Motor neuron (in vitro differentiated cells): ENCODE measurements at regions not wholly inside any gene's neighbourhood (a gene's known extent, or its start where the extent isn't known, plus 50 kb on each side); places are given as distances from the start of the nearest gene placed in this dataset.

Experiments
- ATAC-seq, 8 experiments: fragments of 200-7000 bp; cut with Tn5 transposase; replicated peaks in 6 of 8; 2 replicates each; pipeline ENCODE4 v1.8.0; 2021; ENCODE audit warnings: mild to moderate bottlenecking in 8 of 8, moderate library complexity in 8 of 8
- H3K27ac ChIP-seq, 2 donors: fragments of 250-450 bp; sonication (Bioruptor Pico); 2 replicates each; pipeline ENCODE4 v1.9.0; 2021; ENCODE audit warnings: antibody characterized with exemption in 2 of 2, mild to moderate bottlenecking in 2 of 2, moderate library complexity in 1 of 2
- H3K4me1 ChIP-seq, 2 donors: fragments of 250-450 bp; sonication (Bioruptor Pico); replicated peaks in 1 of 2; 2 replicates each; pipeline ENCODE4 v1.6.1; 2021; ENCODE audit warnings: antibody characterized with exemption in 2 of 2, mild to moderate bottlenecking in 2 of 2, moderate library complexity in 1 of 2
- H3K4me3 ChIP-seq, 5 donors: fragments of 250-450 bp; sonication (Bioruptor Pico); 2 replicates each; pipeline ENCODE4 v1.9.0; 2021; ENCODE audit warnings: antibody characterized with exemption in 5 of 5, mild to moderate bottlenecking in 5 of 5, moderate library complexity in 4 of 5
- WGBS, 10 experiments: fragments of 450-650 bp; shearing (Covaris generic); methylation state at CpG; one replicate each; pipeline ENCODE4 v1.0.0; 2022; 5-methylcytosine and 5-hydroxymethylcytosine counted together
- in situ Hi-C, 9 experiments: fragments of 400-800 bp; cut with MboI; loops; one replicate each; pipeline ENCODE4 v1.15.0; 2021; ENCODE audit warnings: low sequenced_read_pairs in 9 of 9, low pct_unique_long_range_greater_than_20kb in 2 of 9; ENCODE audit not compliant: unreplicated experiment in 9 of 9

DNA sequence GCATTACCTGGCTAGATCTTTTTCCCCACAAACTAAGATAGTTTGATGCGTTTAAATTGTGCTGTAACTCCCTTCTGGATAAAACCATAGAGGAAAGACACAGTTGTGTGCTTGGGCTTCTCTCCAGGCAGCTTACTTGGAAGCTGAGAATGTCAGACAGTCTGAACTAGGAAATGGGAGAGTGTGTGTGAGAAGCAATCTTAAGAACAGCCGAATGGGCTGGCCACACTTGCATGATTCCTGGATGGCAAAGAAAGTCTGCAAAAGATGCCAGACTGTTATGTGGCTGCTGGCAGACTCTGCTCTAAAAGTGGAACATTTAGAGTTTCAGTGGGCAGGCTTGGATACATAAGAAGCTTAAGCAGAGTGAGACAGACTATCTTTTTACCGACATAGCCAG is 384.3 kb upstream of the PSMD7 start:
- Histone ChIP-seq H3K27ac (no peak overlapping the region), H3K4me3 (no peak overlapping the region), H3K4me1 (peaks cover 23 to 27% of the 10 kb centered on the region in 2 donors)
- ATAC-seq = no peak
- in situ Hi-C loops = no loop called here
- 0 to 94% (median 55%) methylated on average over 1 to 3 of the region's 3 CpGs; no CpG with 5 or more reads in 1 of the 10 experiments for WGBS, 10 experiments

DNA sequence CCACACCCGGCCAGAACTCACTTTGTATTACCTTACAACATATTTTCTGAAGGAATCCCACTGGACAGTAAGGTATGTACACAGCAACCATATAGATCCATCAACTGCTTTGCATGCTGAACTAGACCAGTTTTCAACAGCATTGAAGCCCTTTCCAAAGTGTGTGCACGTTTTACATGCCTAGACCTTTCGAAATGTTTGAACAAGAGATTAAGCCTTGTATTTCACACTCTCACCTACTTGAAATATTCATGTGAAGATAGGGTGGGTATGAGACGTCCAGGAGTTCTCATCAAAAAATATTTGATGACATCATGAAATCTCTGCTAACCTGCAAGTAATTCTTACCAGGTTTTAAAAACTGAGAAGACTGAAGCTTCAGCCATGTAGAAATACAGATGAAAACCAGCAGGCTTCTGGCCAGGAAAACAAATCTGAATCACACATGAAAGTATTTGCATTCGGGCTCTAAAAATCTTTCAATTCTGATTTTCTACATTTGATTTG is 387.0 kb upstream of the PSMD7 start:
- Histone ChIP-seq H3K27ac (no peak overlapping the region), H3K4me3 (no peak overlapping the region), H3K4me1 (peaks cover 0 to 2% of the 10 kb centered on the region in 2 donors)
- WGBS, 10 experiments = 0 to 97% (median 78%) methylated on average over 1 to 5 of the region's 5 CpGs
- no peak for ATAC-seq
- in situ Hi-C loops = no loop called here

DNA sequence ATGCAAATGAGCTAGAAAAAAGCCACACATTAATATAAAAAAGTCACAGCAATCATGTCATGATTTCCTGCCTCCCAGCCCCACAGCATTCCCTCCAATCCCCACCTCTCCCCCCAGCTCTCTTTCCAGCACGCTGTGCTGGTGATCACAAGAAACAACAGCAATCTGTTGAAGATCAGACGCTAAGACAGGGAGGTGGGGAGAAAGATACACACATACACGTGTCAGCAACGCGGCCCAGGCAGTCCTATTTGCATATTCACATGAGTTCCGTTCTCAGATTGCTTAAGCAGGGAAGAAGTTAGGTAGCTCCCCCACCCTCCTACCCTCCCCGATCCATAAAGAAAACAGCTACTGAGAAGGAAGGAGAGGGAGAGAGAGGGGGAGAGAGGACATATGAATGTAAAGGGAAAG is 405.5 kb upstream of the PSMD7 start:
- Histone ChIP-seq H3K4me3 (peak overlapping the region; percentile 19 to 32 (median 26)), H3K4me1 (peaks cover 67 to 82% of the 10 kb centered on the region in 2 donors), H3K27ac (peak overlapping the region; percentile 74 to 86)
- in situ Hi-C loops = loop anchor here in 5 of 9 experiments (25.0 kb wide), 3 partner anchors 146 to 1054 kb away; no protein-coding TSS in a partner anchor
- WGBS, 10 experiments = 0 to 8% (median 0%) methylated on average over 1 to 5 of the region's 7 CpGs; no CpG with 5 or more reads in 2 of the 10 experiments
- peak; percentile 86 to 100 (median 89) for ATAC-seq

DNA sequence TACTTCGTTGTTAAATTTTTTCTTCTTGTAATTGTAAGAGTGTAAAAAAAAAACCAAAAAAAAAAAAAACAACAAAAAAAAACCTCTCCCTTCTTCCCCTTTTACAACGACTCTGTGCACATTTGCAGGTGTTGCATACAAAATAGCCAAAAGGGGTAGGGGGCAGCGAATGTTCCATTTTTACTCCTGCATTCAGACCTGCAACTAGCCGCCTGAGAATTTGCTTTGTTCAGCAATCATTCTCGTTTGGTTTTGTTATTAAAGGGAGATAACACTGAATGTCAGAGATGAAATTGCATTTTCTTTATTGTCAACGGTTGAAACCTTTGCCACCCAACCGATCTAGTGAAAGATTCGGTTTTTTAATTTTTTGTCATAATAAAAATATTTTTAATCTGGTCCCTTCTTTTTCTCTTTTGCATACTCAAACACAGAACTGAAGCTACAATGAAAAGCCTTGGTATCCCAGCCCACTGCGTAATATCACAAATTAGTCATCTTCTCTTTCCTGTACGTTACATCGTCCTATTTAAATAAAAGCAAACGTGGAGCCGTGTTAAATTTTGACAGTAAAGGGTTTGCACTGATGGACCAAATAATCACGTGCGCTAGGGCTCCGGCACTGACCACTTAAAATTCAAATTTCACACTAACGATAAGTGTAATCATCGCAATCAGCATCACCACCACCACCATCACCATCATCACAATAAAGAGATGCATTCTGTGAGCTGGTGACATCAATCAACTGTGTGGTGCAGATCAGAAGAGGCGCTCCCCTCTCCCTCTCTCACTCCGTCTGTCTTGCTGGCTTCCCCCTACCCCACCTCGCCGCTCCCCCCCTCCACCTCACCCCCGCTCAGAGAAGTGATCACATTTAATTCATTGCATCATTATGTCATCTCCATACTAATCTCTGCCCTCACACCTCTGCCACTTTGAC is 406.2 kb upstream of the PSMD7 start:
- H3K27ac ChIP-seq = peak overlapping the region; percentile 74 to 86
- H3K4me1 ChIP-seq = peaks cover 71 to 89% of the 10 kb centered on the region in 2 donors
- peak in 6 of 8 experiments; percentile 13 to 78 (median 74) for ATAC-seq
- WGBS, 10 experiments = 10 to 63% (median 23%) methylated on average over 6 to 19 of the region's 23 CpGs
- peak overlapping the region; percentile 19 to 32 (median 26) for H3K4me3 ChIP-seq
- in situ Hi-C loops = loop anchor here in 5 of 9 experiments (25.0 kb wide), 3 partner anchors 147 to 1053 kb away; no protein-coding TSS in a partner anchor

DNA sequence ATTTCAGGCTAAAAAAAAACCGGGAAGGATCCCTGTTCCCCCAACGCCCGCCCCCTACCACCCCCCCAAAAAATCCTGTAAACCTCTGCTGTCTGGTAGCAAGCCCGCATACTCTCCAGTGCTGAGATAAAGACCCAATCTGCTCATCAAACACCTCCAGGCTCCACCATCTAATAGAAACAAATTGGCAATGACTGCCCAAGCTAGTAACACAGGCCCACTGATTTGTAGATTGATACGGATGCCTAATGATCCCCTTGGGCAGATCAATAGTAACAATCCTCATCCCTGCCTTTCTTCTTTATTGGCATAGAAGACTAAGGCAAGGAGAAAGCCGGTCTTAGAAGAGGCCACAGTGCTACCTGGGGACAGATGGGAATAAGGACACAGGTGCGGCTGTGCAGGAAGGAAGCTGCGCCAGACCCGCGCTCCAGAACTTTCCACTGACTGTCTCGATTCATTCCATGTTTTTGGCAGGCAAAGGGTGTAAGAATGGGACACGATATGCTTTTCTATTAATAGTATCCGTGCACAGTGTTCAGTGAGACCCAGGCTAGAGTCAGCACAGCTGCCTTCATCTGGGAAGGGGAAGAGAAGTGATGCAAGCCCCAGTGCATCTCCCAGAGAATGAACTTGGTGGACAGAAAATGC is 407.6 kb upstream of the PSMD7 start:
- in situ Hi-C loops = loop anchor here in 5 of 9 experiments (25.0 kb wide), 3 partner anchors 148 to 1052 kb away; no protein-coding TSS in a partner anchor
- 6 to 100% (median 84%) methylated on average over 2 to 7 of the region's 13 CpGs; no CpG with 5 or more reads in 3 of the 10 experiments for WGBS, 10 experiments
- peaks cover 64 to 92% of the 10 kb centered on the region in 2 donors for H3K4me1 ChIP-seq
- ATAC-seq = no peak
- peak overlapping the region in 1 of 2 donors; percentile 34 for H3K27ac ChIP-seq
- no peak overlapping the region for H3K4me3 ChIP-seq

DNA sequence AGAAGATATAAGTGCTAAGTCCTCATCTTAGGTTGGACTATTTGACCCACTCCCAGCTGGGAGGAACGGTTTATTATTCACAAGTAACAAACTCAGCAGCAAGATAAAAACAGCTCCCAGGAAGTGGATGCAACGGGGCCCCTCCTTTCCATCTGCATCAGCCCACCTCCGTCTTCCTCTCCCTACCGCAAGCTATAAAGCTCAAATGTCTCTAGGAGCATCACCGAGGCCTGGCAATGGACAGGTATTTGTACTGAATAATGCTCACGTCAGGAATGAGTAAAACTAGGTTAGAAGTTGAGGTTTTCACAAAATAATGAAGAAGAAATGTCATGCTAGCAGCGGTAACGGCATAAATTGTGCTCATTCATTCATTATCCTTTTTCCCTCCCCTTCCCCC is 408.7 kb upstream of the PSMD7 start:
- Histone ChIP-seq H3K4me1 (peaks cover 62 to 91% of the 10 kb centered on the region in 2 donors), H3K4me3 (no peak overlapping the region), H3K27ac (no peak overlapping the region)
- ATAC-seq = no peak
- WGBS, 10 experiments = 10 to 93% (median 50%) methylated on average over 1 to 7 of the region's 8 CpGs; no CpG with 5 or more reads in 1 of the 10 experiments
- in situ Hi-C loops = loop anchor here in 5 of 9 experiments (25.0 kb wide), 3 partner anchors 149 to 1051 kb away; no protein-coding TSS in a partner anchor

DNA sequence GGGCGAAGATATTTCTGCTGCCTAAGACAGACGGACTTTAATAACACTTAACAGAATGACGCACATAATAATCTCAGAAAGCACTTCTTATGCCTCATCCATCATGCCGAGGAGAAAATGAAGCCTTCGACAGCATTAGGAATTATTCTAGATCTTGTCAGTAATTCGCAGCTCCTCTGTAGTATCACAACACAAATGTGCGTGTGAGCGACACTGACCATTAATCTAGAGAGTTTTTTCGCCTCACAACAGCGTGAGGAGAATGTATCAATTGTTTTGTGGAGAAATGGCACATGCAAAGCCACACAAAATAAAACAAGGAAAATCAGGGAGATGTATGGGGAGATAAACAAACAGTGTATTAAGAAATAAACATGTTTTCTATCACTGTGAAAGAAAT is 410.2 kb upstream of the PSMD7 start:
- Histone ChIP-seq H3K4me3 (no peak overlapping the region), H3K4me1 (peaks cover 62 to 91% of the 10 kb centered on the region in 2 donors), H3K27ac (peak overlapping the region in 1 of 2 donors; percentile 36)
- 40 to 69% (median 55%) methylated on average over 4 to 10 of the region's 10 CpGs for WGBS, 10 experiments
- ATAC-seq = peak in 3 of 8 experiments; percentile 3 to 9 (median 6)
- in situ Hi-C loops = loop anchor here in 5 of 9 experiments (25.0 kb wide), 3 partner anchors 151 to 1049 kb away; no protein-coding TSS in a partner anchor

DNA sequence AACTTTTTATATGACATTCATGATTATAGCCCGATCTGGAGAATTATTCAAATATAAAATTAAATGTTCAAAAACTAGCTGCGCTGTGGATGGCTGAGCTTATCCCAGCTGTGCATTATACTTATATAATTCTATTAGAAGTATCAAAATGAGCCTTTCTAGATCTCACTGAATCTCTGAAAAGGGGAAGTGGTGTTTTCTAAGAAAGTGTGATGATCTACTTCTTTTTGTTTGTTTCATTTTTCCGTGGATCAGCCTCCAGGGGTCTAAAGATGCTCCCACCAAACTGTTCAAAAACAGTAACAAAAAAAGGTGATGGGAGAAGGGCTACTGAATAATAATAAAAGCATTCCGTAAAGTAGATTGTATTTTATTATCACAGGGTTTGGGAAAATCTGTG is 411.3 kb upstream of the PSMD7 start:
- H3K27ac ChIP-seq = no peak overlapping the region
- 46 to 100% (median 90%) methylated on average over 2 to 4 of the region's 4 CpGs for WGBS, 10 experiments
- in situ Hi-C loops = loop anchor here in 5 of 9 experiments (25.0 kb wide), 3 partner anchors 152 to 1048 kb away; no protein-coding TSS in a partner anchor
- peaks cover 58 to 94% of the 10 kb centered on the region in 2 donors for H3K4me1 ChIP-seq
- H3K4me3 ChIP-seq = no peak overlapping the region
- no peak for ATAC-seq

DNA sequence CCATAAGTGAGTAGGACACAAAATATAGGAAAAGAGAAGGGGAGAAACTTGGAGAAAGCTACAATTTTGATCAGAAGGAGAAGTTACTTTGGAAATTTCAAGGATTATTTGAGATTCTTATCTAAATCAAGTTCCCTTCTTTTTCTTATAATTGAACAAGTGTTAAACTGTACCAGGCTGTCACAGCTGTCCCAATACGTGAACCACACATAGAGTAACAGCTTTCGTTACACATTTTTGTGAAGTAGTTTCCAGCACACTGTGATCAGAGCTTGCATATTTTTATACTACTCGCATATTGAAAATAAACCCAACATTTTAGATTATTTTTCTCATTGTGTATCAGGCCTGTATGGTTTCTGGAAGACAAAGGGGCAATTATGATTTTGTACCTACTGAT is 412.8 kb upstream of the PSMD7 start:
- WGBS, 10 experiments = 44 to 100% (median 87%) methylated on average over 1 to 3 of the region's 3 CpGs
- H3K4me3 ChIP-seq = no peak overlapping the region
- no peak overlapping the region for H3K27ac ChIP-seq
- in situ Hi-C loops = loop anchor here in 5 of 9 experiments (25.0 kb wide), 3 partner anchors 153 to 1047 kb away; no protein-coding TSS in a partner anchor
- H3K4me1 ChIP-seq = peaks cover 43 to 94% of the 10 kb centered on the region in 2 donors
- no peak for ATAC-seq

DNA sequence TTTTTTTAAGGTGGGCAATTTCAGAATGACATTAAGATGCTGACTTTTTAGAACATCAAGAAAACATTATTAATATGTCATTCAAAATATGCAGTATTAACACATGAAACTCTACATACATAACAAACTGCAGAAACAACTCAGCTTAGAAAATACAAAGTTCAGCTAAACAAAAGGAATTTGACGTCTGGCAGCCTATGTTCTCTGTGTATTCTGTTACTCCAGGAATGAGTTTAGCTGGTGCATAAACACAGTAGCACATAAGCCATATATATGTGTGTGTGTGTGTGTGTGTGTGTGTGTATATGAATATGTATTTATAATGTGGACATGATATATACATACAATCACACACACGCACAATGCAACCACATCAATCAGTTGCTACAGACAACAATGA is 413.5 kb upstream of the PSMD7 start:
- in situ Hi-C loops = loop anchor here in 5 of 9 experiments (25.0 kb wide), 3 partner anchors 154 to 1046 kb away; no protein-coding TSS in a partner anchor
- WGBS, 10 experiments = 22 to 100% (median 73%) methylated on average over 1 to 2 of the region's 2 CpGs; no CpG with 5 or more reads in 1 of the 10 experiments

DNA sequence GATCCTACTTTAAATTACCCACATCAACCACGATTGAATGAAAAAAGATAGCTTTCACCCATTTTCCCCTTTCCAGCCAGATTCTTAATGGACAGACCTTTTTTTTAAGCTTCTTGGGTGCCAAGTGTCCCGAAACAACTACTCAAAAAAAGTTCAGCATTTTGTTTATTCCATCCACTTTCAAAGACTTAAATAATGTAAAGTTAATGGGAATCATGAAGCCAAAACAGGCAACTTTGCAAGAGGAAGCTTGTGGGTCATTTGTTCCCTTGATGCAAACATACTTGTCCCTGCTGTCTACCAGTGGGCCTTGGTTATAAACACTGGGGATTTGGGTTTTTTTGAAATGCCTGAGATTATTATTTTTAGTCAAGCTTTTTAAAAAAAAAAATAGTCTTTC is 414.0 kb upstream of the PSMD7 start:
- no peak for ATAC-seq
- in situ Hi-C loops = loop anchor here in 5 of 9 experiments (25.0 kb wide), 3 partner anchors 155 to 1045 kb away; no protein-coding TSS in a partner anchor
- Histone ChIP-seq H3K4me1 (peaks cover 34 to 91% of the 10 kb centered on the region in 2 donors), H3K27ac (no peak overlapping the region), H3K4me3 (no peak overlapping the region)
- 9 to 83% (median 75%) methylated on average over 1 to 2 of the region's 2 CpGs for WGBS, 10 experiments

More for the DNA sequence above, 413.5 kb upstream of the PSMD7 start:
- H3K4me1 ChIP-seq = peaks cover 38 to 93% of the 10 kb centered on the region in 2 donors
- H3K27ac ChIP-seq = no peak overlapping the region
- ATAC-seq = no peak
- H3K4me3 ChIP-seq = no peak overlapping the region

DNA sequence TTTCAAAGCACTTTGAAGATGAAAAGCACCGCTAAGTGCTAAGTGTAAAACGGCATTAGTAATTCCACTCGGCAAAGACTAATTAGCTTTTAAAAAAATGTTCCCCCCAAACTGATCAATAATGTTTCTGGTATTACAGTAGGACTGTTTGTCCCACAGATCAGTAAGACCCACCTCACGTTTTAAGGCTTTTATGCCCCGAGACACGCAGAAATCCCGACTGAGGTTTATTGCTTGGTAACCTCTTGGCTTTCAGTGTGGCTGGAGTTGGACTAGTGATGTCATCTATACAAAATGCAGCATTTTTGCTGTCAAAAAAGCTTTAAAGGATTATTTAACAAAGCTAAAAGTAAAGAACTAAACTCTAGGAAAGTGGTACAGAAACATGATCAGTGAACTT is 414.6 kb upstream of the PSMD7 start:
- no peak overlapping the region for H3K27ac ChIP-seq
- peak in 5 of 8 experiments; percentile 38 to 59 (median 48) for ATAC-seq
- H3K4me1 ChIP-seq = peaks cover 31 to 89% of the 10 kb centered on the region in 2 donors
- 10 to 63% (median 20%) methylated on average over 1 to 7 of the region's 7 CpGs; no CpG with 5 or more reads in 1 of the 10 experiments for WGBS, 10 experiments
- in situ Hi-C loops = loop anchor here in 5 of 9 experiments (25.0 kb wide), 3 partner anchors 155 to 1045 kb away; no protein-coding TSS in a partner anchor
- H3K4me3 ChIP-seq = no peak overlapping the region
